Astrocyte (in vitro differentiated cells and primary cell): ENCODE measurements at regions not wholly inside any gene's neighbourhood (a gene's known extent, or its start where the extent isn't known, plus 50 kb on each side); places are given as distances from the start of the nearest gene placed in this dataset.

Experiments used
- DNase-seq: peaks from one replicate; pipeline ENCODE4 v3.0.0-alpha.2; 2010; ENCODE audit warnings: low read depth
- FAIRE-seq: peaks from 2 replicates; lab custom pipeline; 2011; peaks lifted over from hg19 to GRCh38; lab: Jason Lieb, UNC
- H2AFZ ChIP-seq: 2 replicates; pipeline ENCODE4 v1.6.0; 2012; ENCODE audit warnings: low read depth, low read length, inconsistent platforms
- H3K27ac ChIP-seq: 2 replicates; pipeline ENCODE4 v1.5.1; 2011; ENCODE audit warnings: low read depth, low read length, inconsistent platforms
- H3K27me3 ChIP-seq: 2 replicates; pipeline ENCODE4 v1.6.0; 2011; ENCODE audit warnings: low read length, inconsistent platforms; ENCODE audit not compliant: insufficient read depth
- H3K36me3 ChIP-seq: 2 replicates; pipeline ENCODE4 v1.5.1; 2011; ENCODE audit warnings: low read length, inconsistent platforms; ENCODE audit not compliant: insufficient read depth
- H3K4me1 ChIP-seq: 2 replicates; pipeline ENCODE4 v1.5.1; 2011; ENCODE audit warnings: low read length, inconsistent platforms; ENCODE audit not compliant: insufficient read depth
- H3K4me2 ChIP-seq: 2 replicates; pipeline ENCODE4 v1.6.0; 2012; ENCODE audit warnings: low read length, inconsistent platforms
- H3K4me3 ChIP-seq: 2 replicates; pipeline ENCODE4 v1.5.1; 2011; ENCODE audit warnings: low read depth, mild to moderate bottlenecking, low read length, inconsistent platforms; ENCODE audit not compliant: insufficient read depth
- H3K79me2 ChIP-seq: 2 replicates; pipeline ENCODE4 v1.6.0; 2012; ENCODE audit warnings: mild to moderate bottlenecking, low read length, inconsistent platforms; ENCODE audit not compliant: insufficient read depth
- H3K9ac ChIP-seq: 2 replicates; pipeline ENCODE4 v1.6.0; 2012; ENCODE audit warnings: mild to moderate bottlenecking, low read length, inconsistent platforms
- H3K9me3 ChIP-seq: 2 replicates; pipeline ENCODE4 v1.5.1; 2012; ENCODE audit warnings: low read depth, mild to moderate bottlenecking, low read length, inconsistent platforms; ENCODE audit not compliant: insufficient read depth
- H4K20me1 ChIP-seq: 2 replicates; pipeline ENCODE4 v1.6.0; 2012; ENCODE audit warnings: low read length, inconsistent platforms; ENCODE audit not compliant: insufficient read depth
- H3K27ac Mint-ChIP-seq: one replicate; pipeline ENCODE4 v1.8.0; 2021; ENCODE audit warnings: mild to moderate bottlenecking, mixed read lengths; ENCODE audit not compliant: unreplicated experiment
- H3K27me3 Mint-ChIP-seq: one replicate; pipeline ENCODE4 v1.8.0; 2021; ENCODE audit warnings: low read depth, mixed read lengths; ENCODE audit not compliant: unreplicated experiment
- H3K36me3 Mint-ChIP-seq: one replicate; pipeline ENCODE4 v1.8.0; 2021; ENCODE audit warnings: low read depth, mixed read lengths; ENCODE audit not compliant: unreplicated experiment
- H3K4me1 Mint-ChIP-seq: one replicate; pipeline ENCODE4 v1.8.0; 2021; ENCODE audit warnings: low read depth, mixed read lengths; ENCODE audit not compliant: unreplicated experiment
- H3K4me3 Mint-ChIP-seq: one replicate; pipeline ENCODE4 v1.8.0; 2021; ENCODE audit warnings: mild to moderate bottlenecking, moderate library complexity, mixed read lengths; ENCODE audit not compliant: unreplicated experiment
- H3K9me3 Mint-ChIP-seq: one replicate; pipeline ENCODE4 v1.8.0; 2021; ENCODE audit warnings: mild to moderate bottlenecking, mixed read lengths; ENCODE audit not compliant: unreplicated experiment
- CTCF ChIP-seq: IDR thresholded peaks from 2 replicates; pipeline ENCODE4 v1.5.1; 2011; ENCODE audit warnings: low read depth, mild to moderate bottlenecking, inconsistent platforms, low read length, moderate library complexity; ENCODE audit not compliant: insufficient read depth
- EZH2 ChIP-seq: IDR thresholded peaks from 2 replicates; pipeline ENCODE4 v1.6.1; 2012; ENCODE audit warnings: mild to moderate bottlenecking, low read length, inconsistent platforms; ENCODE audit not compliant: insufficient read depth

DNA sequence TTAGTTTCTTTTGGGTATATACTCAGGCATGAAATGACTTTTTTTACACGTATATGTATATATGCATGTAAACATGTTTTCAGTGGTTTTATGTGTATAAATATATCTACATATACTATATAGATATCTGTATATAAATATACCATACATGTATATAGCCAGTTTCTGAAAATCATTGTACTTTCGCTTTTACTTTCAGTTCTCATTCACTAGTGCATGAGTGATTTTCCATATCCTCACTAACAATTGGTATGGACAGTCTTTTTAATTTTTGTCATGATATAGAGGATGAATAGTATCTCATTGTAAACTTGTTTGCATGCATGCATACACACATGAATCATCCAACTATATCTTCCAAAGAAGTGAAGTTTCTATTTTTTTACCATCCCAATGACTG, 877.1 kb upstream of the CDH8 start:
- Histone ChIP-seq H3K36me3 (no peaks in the 10 kb centered on the region), H2AFZ (no peak overlapping the region), H3K4me1 (no peaks in the 10 kb centered on the region), H3K27me3 (no peaks in the 10 kb centered on the region), H3K27ac (no peak overlapping the region), H3K4me3 (no peak overlapping the region), H4K20me1 (no peaks in the 10 kb centered on the region), H3K79me2 (no peaks in the 10 kb centered on the region), H3K4me2 (no peak overlapping the region), H3K9ac (no peak overlapping the region), H3K9me3 (no peaks in the 10 kb centered on the region)
- FAIRE-seq = no peak
- Mint-ChIP-seq H3K36me3 (peaks cover 2% of the 10 kb centered on the region), H3K27ac (no peak overlapping the region), H3K4me3 (no peak overlapping the region), H3K9me3 (peaks cover 4% of the 10 kb centered on the region), H3K4me1 (no peaks in the 10 kb centered on the region), H3K27me3 (no peaks in the 10 kb centered on the region)
- TF ChIP-seq EZH2 (no peak), CTCF (no peak)
- DNase-seq = no peak

DNA sequence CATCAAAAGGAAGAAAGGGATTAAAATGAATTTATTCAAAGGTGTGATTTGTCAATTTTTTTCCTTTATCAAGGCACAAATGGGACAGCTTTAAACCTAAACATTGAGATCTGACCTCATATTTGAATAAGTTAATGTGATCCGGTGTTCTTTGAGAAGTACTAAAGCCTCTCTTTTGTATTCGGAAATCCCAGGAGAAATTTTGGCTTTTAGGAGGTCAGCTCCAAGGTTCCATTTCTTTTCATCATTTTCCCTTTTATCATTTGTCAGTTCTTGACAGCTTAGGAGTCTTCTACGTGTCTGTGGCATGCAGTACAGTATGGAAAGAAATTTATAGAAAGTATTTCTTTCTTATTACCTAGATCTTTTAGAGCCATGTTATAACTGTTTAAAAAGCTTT, 873.4 kb upstream of the CDH8 start:
- Histone ChIP-seq H2AFZ (no peak overlapping the region), H3K9ac (no peak overlapping the region), H3K27me3 (no peaks in the 10 kb centered on the region), H3K36me3 (no peaks in the 10 kb centered on the region), H4K20me1 (no peaks in the 10 kb centered on the region), H3K4me2 (no peak overlapping the region), H3K4me3 (no peak overlapping the region), H3K27ac (no peak overlapping the region), H3K79me2 (no peaks in the 10 kb centered on the region), H3K9me3 (no peaks in the 10 kb centered on the region), H3K4me1 (no peaks in the 10 kb centered on the region)
- Mint-ChIP-seq H3K4me3 (no peak overlapping the region), H3K36me3 (peaks cover 2% of the 10 kb centered on the region), H3K4me1 (no peaks in the 10 kb centered on the region), H3K27me3 (no peaks in the 10 kb centered on the region), H3K27ac (no peak overlapping the region), H3K9me3 (peaks cover 4% of the 10 kb centered on the region)
- no peak for TF ChIP-seq EZH2
- no peak for TF ChIP-seq CTCF
- no peak for FAIRE-seq
- DNase-seq = no peak

DNA sequence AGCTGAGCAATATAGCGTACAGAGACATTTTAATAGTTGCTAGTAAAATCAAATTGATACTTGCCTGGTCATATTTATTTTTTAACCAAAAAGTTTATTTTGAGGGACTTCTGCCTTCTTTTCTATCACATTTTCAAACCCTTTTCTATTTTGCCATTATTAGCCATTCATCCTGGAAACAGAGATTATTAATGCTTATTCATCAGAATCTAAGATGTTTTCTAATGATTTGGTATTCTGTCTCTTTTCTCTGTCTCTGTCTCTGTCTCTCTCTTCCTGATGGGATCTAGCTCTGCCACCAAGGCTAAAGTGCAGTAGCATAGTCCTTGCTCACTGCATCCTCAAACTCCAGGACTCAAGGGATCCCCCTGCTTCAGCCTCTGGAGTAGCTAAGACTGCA, 871.3 kb upstream of the CDH8 start:
- no peak overlapping the region for H2AFZ ChIP-seq
- H3K9me3 ChIP-seq = no peaks in the 10 kb centered on the region
- H3K4me2 ChIP-seq = no peak overlapping the region
- H3K79me2 ChIP-seq = no peaks in the 10 kb centered on the region
- no peaks in the 10 kb centered on the region for H3K27me3 ChIP-seq
- DNase-seq (no peak), FAIRE-seq (no peak)
- H3K4me1 ChIP-seq = no peaks in the 10 kb centered on the region
- TF ChIP-seq CTCF = no peak
- no peak for TF ChIP-seq EZH2
- H3K4me3 Mint-ChIP-seq = no peak overlapping the region
- H3K4me3 ChIP-seq = no peak overlapping the region
- no peak overlapping the region for H3K9ac ChIP-seq
- peaks cover 4% of the 10 kb centered on the region for H3K9me3 Mint-ChIP-seq
- no peaks in the 10 kb centered on the region for H3K27me3 Mint-ChIP-seq
- no peaks in the 10 kb centered on the region for H4K20me1 ChIP-seq
- no peaks in the 10 kb centered on the region for H3K4me1 Mint-ChIP-seq
- H3K36me3 ChIP-seq = no peaks in the 10 kb centered on the region
- peaks cover 2% of the 10 kb centered on the region for H3K36me3 Mint-ChIP-seq
- no peak overlapping the region for H3K27ac Mint-ChIP-seq
- no peak overlapping the region for H3K27ac ChIP-seq
